SK-N-SH (cell line): ENCODE measurements at regions not wholly inside any gene's neighbourhood (a gene's known extent, or its start where the extent isn't known, plus 50 kb on each side); places are given as distances from the start of the nearest gene placed in this dataset.

Experiments used
- CTCF ChIA-PET: fragments of 300-600, 350-600 bp; formaldehyde crosslinking; extraction: SDS; loops from one replicate; lab custom pipeline; 2021; lab: Yijun Ruan, JAX
- POLR2A ChIA-PET: fragments of 350-600 bp; sonication (Branson Sonifier 250); formaldehyde crosslinking; extraction: SDS; loops from one replicate; lab custom pipeline; 2020; ENCODE audit warnings: antibody characterized with exemption, inconsistent platforms; lab: Yijun Ruan, JAX
- DNase-seq: peaks from one replicate; pipeline ENCODE4 v3.0.0; 2012
- H2AFZ ChIP-seq: fragments of 200-600 bp; sonication (generic); 2 replicates; pipeline ENCODE4 v1.8.1; 2016; ENCODE audit warnings: antibody characterized with exemption, mild to moderate bottlenecking, low read depth
- H3F3A ChIP-seq: fragments of 200-600 bp; sonication (generic); replicated peaks from 2 replicates; pipeline ENCODE3; 2016; ENCODE audit warnings: antibody characterized with exemption, mild to moderate bottlenecking; ENCODE audit not compliant: insufficient read depth
- H3K27ac ChIP-seq, 2 experiments: fragments of 200-500 bp in 1 of 2; fragments of 200-600 bp in 1 of 2; sonication (Bioruptor generic) in 1 of 2; sonication (generic), shearing (Covaris generic) in 1 of 2; 2 replicates each; pipeline versions ENCODE4 v1.5.1 to v1.6.1; 2014 to 2016; ENCODE audit warnings: low read depth in 2 of 2, inconsistent platforms in 1 of 2, low read length in 1 of 2, mild to moderate bottlenecking in 1 of 2, mixed read lengths in 1 of 2
- H3K27me3 ChIP-seq: fragments of 200-600 bp; sonication (generic), shearing (Covaris generic); 2 replicates; pipeline ENCODE4 v1.6.1; 2016; ENCODE audit warnings: mixed run types; ENCODE audit not compliant: insufficient read depth
- H3K36me3 ChIP-seq, 2 experiments: fragments of 200-500 bp in 1 of 2; fragments of 200-600 bp in 1 of 2; sonication (Bioruptor generic) in 1 of 2; sonication (generic) in 1 of 2; replicated peaks in 1 of 2; 2 replicates each; pipeline versions ENCODE3 to v1.5.1; 2014 to 2016; ENCODE audit warnings: low read length in 1 of 2, mild to moderate bottlenecking in 1 of 2; ENCODE audit not compliant: insufficient read depth in 2 of 2, control insufficient read depth in 1 of 2
- H3K4me1 ChIP-seq, 2 experiments: fragments of 200-500 bp in 1 of 2; fragments of 200-600 bp in 1 of 2; sonication (Bioruptor generic) in 1 of 2; sonication (generic), shearing (Covaris generic) in 1 of 2; 2 replicates each; pipeline versions ENCODE4 v1.5.1 to v1.6.1; 2014 to 2016; ENCODE audit warnings: low read depth in 1 of 2, low read length in 1 of 2, mixed run types in 1 of 2; ENCODE audit not compliant: insufficient read depth in 2 of 2, control insufficient read depth in 1 of 2
- H3K4me2 ChIP-seq: fragments of 200-600 bp; sonication (generic), shearing (Covaris generic); 2 replicates; pipeline ENCODE4 v1.6.1; 2017; ENCODE audit warnings: mixed run types
- H3K4me3 ChIP-seq, 2 experiments: fragments of 200-500 bp in 1 of 2; fragments of 200-600 bp in 1 of 2; sonication (Bioruptor generic) in 1 of 2; sonication (generic), shearing (Covaris generic) in 1 of 2; 2 replicates each; pipeline versions ENCODE4 v1.5.1 to v1.8.1; 2014 to 2016; ENCODE audit warnings: low read depth in 2 of 2, inconsistent platforms in 1 of 2, low read length in 1 of 2, mild to moderate bottlenecking in 1 of 2, mixed read lengths in 1 of 2, moderate library complexity in 1 of 2
- H3K79me2 ChIP-seq: fragments of 200-600 bp; sonication (generic); 2 replicates; pipeline ENCODE4 v1.8.1; 2017; ENCODE audit warnings: mild to moderate bottlenecking; ENCODE audit not compliant: insufficient read depth
- H3K9ac ChIP-seq: fragments of 200-600 bp; sonication (generic); 2 replicates; pipeline ENCODE4 v1.6.1; 2017; ENCODE audit warnings: mixed run types
- H3K9me2 ChIP-seq: fragments of 200-600 bp; sonication (generic); 2 replicates; pipeline ENCODE4 v1.6.1; 2017; ENCODE audit warnings: mixed run types
- H3K9me3 ChIP-seq: fragments of 200-600 bp; sonication (generic); 2 replicates; pipeline ENCODE4 v1.6.1; 2017; ENCODE audit warnings: mixed run types, mild to moderate bottlenecking, moderate library complexity
- H4K20me1 ChIP-seq: fragments of 200-600 bp; sonication (generic); 2 replicates; pipeline ENCODE4 v1.6.1; 2017; ENCODE audit warnings: mild to moderate bottlenecking, mixed run types; ENCODE audit not compliant: insufficient read depth
- CTCF ChIP-seq: fragments of 200-600 bp; sonication (generic); IDR thresholded peaks from 2 replicates; pipeline ENCODE4 v1.6.1; 2017; ENCODE audit warnings: antibody characterized with exemption, mild to moderate bottlenecking, moderate library complexity
- FOXJ3 ChIP-seq: sonication (generic); formaldehyde crosslinking; IDR thresholded peaks from 2 replicates; pipeline ENCODE4 v1.5.1; 2020; ENCODE audit warnings: mild to moderate bottlenecking, missing genetic modification reagents
- GABPA ChIP-seq: IDR thresholded peaks from 2 replicates; pipeline ENCODE4 v1.4.0; 2012; ENCODE audit warnings: low read depth, mild to moderate bottlenecking
- GATA2 ChIP-seq: sonication (generic); formaldehyde crosslinking; IDR thresholded peaks from 2 replicates; pipeline ENCODE4 v1.5.0; 2020; ENCODE audit warnings: mild to moderate bottlenecking, missing genetic modification reagents
- JUND ChIP-seq: IDR thresholded peaks from 2 replicates; pipeline ENCODE4 v1.4.0; 2012
- MEF2A ChIP-seq: IDR thresholded peaks from 2 replicates; pipeline ENCODE4 v1.4.0; 2012; ENCODE audit warnings: low read depth, borderline replicate concordance
- MXI1 ChIP-seq: IDR thresholded peaks from 2 replicates; pipeline ENCODE4 v1.6.1; 2012; ENCODE audit warnings: mild to moderate bottlenecking, low read depth, low read length, improper control_type of control experiment
- NFIC ChIP-seq: IDR thresholded peaks from 2 replicates; pipeline ENCODE4 v1.4.0; 2012; ENCODE audit warnings: borderline replicate concordance
- NRF1 ChIP-seq: IDR thresholded peaks from 2 replicates; pipeline ENCODE4 v1.6.1; 2012; ENCODE audit warnings: low read depth, mild to moderate bottlenecking, low read length
- REST ChIP-seq: IDR thresholded peaks from 2 replicates; pipeline ENCODE4 v1.6.1; 2012; ENCODE audit warnings: mild to moderate bottlenecking, low read depth, low read length, moderate library complexity
- RFX5 ChIP-seq: IDR thresholded peaks from 2 replicates; pipeline ENCODE4 v1.6.1; 2012; ENCODE audit warnings: mild to moderate bottlenecking, improper control_type of control experiment, low read length
- TAF1 ChIP-seq: IDR thresholded peaks from 2 replicates; pipeline ENCODE4 v1.6.1; 2012; ENCODE audit warnings: low read depth, mild to moderate bottlenecking, low read length, moderate library complexity, borderline replicate concordance
- TEAD4 ChIP-seq: IDR thresholded peaks from 2 replicates; pipeline ENCODE4 v1.4.0; 2012; ENCODE audit warnings: mild to moderate bottlenecking, borderline replicate concordance; ENCODE audit not compliant: insufficient read depth
- USF1 ChIP-seq: IDR thresholded peaks from 2 replicates; pipeline ENCODE4 v1.4.0; 2012; ENCODE audit warnings: low read depth, borderline replicate concordance
- ZBTB33 ChIP-seq: IDR thresholded peaks from 2 replicates; pipeline ENCODE4 v1.4.0; 2012; ENCODE audit warnings: low read depth, borderline replicate concordance
- WGBS: methylation state at CpG from one replicate; pipeline ENCODE4 v1.1.6; 2017; ENCODE audit warnings: low lambda C conversion rate; 5-methylcytosine and 5-hydroxymethylcytosine counted together

- POLR2A ChIA-PET: no interaction called here
- Histone ChIP-seq H3K27ac (no peak overlapping the region), H3K4me2 (no peak overlapping the region), H3K9ac (no peak overlapping the region), H3K9me3 (no peaks in the 10 kb centered on the region), H3K27me3 (no peaks in the 10 kb centered on the region), H3K4me1 (peaks cover 0 to 4% of the 10 kb centered on the region in 2 experiments; a peak in 1 of 4 replicates), H3F3A (no peaks in the 10 kb centered on the region)
- CTCF ChIA-PET: interaction anchor here (1.2 kb wide), 1 partner anchor 12 kb away, joined by 4 read pairs; no protein-coding TSS in a partner anchor
- TF ChIP-seq FOXJ3 (CRISPR knock-in tag): no peak
- TF ChIP-seq NRF1: no peak
- no peak for TF ChIP-seq GATA2
- no peak for TF ChIP-seq GABPA
- TF ChIP-seq, all 33 proteins: peak for 0
- no peak overlapping the region for H2AFZ ChIP-seq
- H3K36me3 ChIP-seq: no peaks in the 10 kb centered on the region
- no peak overlapping the region for H3K4me3 ChIP-seq
- H3K79me2 ChIP-seq: no peaks in the 10 kb centered on the region
- 77% methylated on average over 1 of the region's 1 CpG for WGBS
- no peaks in the 10 kb centered on the region for H3K9me2 ChIP-seq
- DNase-seq: no peak
- no peaks in the 10 kb centered on the region for H4K20me1 ChIP-seq
Measured at GRCh38 chr2:187093771-187094412, 244.9 kb upstream of the ZSWIM2 start.

- no peaks in the 10 kb centered on the region for H3K79me2 ChIP-seq
- no peak overlapping the region for H3K4me2 ChIP-seq
- H3K27ac ChIP-seq: no peak overlapping the region
- H2AFZ ChIP-seq: no peak overlapping the region
- WGBS: 81% methylated on average over 1 of the region's 1 CpG
- H3K9ac ChIP-seq: no peak overlapping the region
- no peak for DNase-seq
- peaks cover 0 to 4% of the 10 kb centered on the region in 2 experiments; a peak in 1 of 4 replicates for H3K4me1 ChIP-seq
- no peaks in the 10 kb centered on the region for H3K9me3 ChIP-seq
- H3K4me3 ChIP-seq: no peak overlapping the region
- CTCF ChIA-PET: no interaction called here
- no peaks in the 10 kb centered on the region for H4K20me1 ChIP-seq
- H3K27me3 ChIP-seq: no peaks in the 10 kb centered on the region
- H3F3A ChIP-seq: no peaks in the 10 kb centered on the region
- H3K36me3 ChIP-seq: no peaks in the 10 kb centered on the region
- POLR2A ChIA-PET: no interaction called here
- no peak for TF ChIP-seq REST
- TF ChIP-seq MEF2A: no peak
- no peak for TF ChIP-seq RFX5
- no peak for TF ChIP-seq USF1
- no peak for TF ChIP-seq MXI1
- no peak for TF ChIP-seq ZBTB33
- no peak for TF ChIP-seq CTCF
- TF ChIP-seq JUND: no peak
- no peak for TF ChIP-seq NFIC
- no peak for TF ChIP-seq TAF1
- no peak for TF ChIP-seq TEAD4
- no peak for TF ChIP-seq NRF1
- H3K9me2 ChIP-seq: no peaks in the 10 kb centered on the region
Measured at GRCh38 chr2:187091664-187092063, 242.7 kb upstream of the ZSWIM2 start.
